ENCODE measurements at regions not wholly inside any gene's neighbourhood (a gene's known extent, or its start where the extent isn't known, plus 50 kb on each side); places are given as distances from the start of the nearest gene placed in this dataset.
"Not testable (repeated sequence)": the region's sequence is repeated elsewhere in the genome, so short reads cannot be mapped to it uniquely, and the experiment has no call there.

GRCh38 chr5:104082754-104083153, 520.2 kb upstream of the NUDT12 start:
- DNase-seq (ENCODE audit: low spot score), result no peak

DNA sequence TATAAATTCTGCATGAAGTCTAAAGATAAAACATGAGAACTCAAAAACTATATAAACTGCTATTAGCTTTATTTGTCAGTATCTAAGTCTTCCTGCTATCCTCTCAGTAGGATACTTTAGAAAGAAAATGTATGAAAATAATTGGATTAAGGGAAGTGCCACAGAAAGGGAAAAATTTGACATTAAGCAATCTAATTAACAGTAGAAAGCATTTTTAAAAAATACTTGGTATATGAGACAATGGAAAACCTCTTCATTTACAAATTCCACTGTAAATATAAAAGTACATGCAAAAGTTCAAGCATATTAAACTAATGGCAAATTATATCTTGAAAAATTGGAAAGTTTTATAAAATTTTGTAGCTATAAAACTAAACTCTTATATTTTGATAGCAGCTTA, 518.6 kb upstream of the NUDT12 start:
- no peak for DNase-seq (ENCODE audit: low spot score)

DNA sequence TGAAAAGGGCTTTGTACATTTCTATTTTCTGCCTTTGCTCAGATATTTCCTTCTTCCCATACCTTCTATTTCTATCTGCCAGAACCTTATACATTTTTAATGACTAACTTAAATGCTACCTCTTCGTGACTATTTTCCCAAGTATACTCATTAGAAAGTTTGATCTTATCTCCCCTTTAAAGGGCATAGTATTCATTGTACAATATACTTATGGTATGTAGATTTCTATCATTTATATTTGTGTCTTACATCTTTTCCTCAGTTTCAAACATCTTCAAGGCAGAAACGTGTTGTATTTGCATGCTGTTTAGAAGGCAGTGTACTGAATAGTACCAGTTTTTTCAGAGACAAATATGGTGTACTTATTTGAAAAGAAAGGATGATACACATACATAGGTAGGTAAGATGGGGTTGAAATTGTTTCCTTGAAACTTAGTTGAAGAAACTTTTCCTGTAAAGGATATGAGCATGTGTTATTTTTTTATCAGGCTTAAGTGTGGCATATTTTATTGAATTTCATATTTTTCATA, 518.1 kb upstream of the NUDT12 start:
- DNase-seq (ENCODE audit: low spot score), result no peak

- DNase-seq (ENCODE audit: low spot score), result not testable (repeated sequence)
Observed at GRCh38 chr5:104079861-104080645, 517.5 kb upstream of the NUDT12 start.

DNA sequence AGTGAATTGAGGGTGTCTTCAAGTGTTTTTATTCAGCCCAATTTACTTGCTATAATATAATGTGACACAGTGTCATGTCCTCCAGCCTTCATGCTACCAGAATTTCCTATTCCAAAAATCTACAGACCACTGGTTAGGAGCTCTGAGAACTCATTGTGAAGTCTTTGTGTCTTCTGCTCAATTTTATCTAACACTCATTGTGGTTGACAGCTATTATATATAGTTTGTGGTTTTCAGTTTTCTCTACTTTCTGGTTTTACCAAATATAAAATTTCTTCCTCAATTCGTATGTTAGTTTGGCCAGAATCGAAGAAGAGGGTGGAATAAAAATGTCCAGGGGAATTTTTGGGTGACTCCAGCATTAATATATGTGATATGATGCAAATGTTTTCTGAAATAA, 509.3 kb upstream of the NUDT12 start:
- no peak for DNase-seq (ENCODE audit: low spot score)

DNA sequence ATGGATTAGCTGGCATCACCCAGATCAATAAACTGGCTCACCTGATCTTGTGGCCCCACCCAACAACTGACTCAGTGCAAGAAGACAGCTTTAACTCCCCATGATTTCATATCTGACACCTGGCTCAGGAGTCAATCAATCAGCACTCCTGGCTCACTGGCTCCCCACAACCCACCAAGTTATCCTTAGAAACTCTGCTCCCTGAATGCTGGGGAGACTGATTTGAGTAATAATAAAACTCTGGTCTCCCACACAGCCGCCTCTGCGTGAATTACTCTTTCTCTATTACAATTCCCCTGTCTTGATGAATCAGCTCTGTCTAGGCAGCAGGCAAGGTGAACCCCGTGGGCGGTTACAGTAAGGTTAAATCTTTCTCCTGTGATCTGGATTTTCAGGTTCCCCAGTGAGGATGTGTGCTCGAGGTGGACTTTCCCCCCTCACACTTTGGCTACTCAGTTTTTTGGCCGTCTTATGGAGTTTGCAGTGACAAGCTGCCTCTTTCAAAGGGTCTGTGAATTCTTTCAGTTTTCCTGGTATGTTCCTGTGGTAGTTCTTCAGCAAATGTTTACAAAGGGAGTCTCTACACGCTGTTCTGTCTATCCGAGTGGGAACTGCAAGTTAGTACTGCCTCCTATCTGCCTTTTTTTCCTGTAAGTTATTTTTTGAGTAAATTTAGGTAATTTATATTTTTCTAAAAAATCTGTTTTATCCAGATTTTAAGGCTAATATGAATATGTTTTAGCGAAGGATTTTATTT, 500.2 kb upstream of the NUDT12 start:
- no peak for DNase-seq (ENCODE audit: low spot score)

DNA sequence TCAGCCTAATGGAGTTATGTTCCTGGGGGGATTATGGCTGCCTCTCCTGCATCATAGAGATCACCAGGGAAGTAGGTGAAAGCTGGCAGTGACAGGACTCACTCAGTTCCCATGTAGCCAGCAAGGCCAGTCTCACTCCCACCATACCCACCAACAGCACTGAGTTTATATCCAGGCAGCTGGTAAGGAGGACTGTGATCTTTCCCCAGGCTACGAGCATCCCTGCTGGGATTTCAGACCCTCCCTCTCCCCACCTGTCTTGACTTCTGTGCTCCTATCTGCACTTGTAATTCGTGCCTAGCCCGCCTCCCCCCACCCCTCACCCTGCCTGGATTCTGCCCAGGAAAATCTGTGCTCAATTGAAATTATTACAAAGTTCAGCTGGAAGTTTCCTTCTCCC, 499.1 kb upstream of the NUDT12 start:
- no peak for DNase-seq (ENCODE audit: low spot score)

GRCh38 chr5:104053353-104053649, 490.7 kb upstream of the NUDT12 start:
- DNase-seq (ENCODE audit: low spot score), result no peak

GRCh38 chr5:104052558-104053352, 490.2 kb upstream of the NUDT12 start:
- no peak for DNase-seq (ENCODE audit: low spot score)

DNA sequence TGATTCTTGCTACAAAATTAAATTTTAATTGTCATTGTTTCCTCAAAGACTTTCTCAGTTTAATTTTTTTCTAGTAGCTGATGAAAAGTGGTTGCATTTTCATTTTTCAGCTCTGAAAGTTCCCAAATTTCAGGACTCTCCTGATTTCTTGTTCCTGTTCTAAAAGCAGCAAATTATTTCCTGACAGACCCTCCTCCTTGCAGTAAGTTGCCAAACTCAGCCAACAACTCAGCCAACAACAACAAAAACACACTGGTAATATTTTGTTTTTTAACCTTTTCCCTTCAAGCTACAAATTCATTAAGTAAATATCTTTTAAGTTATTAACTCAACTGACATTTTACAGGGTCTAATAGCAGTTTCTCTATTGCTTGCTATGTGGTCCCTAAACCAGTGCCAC, 487.8 kb upstream of the NUDT12 start:
- no peak for DNase-seq (ENCODE audit: low spot score)

DNA sequence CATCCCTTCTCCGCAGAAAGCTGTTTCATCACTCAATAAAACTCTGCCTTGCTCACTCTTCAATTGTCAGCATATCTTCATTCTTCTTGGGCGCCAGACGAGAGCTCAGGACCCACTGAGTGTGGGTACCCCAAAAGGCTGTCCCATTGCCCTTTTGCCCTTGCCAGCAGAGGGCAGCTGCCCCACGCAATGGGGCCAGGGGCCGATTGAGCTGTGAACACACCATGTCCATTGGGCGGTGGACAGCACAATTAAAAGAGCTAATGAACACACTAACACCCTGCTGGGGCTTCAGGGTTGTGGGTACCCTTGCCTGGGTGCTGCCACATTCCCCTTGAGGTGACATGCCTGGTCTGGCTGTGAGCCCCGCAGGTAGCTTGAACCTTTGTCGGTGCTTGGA, 487.2 kb upstream of the NUDT12 start:
- no peak for DNase-seq (ENCODE audit: low spot score)

DNA sequence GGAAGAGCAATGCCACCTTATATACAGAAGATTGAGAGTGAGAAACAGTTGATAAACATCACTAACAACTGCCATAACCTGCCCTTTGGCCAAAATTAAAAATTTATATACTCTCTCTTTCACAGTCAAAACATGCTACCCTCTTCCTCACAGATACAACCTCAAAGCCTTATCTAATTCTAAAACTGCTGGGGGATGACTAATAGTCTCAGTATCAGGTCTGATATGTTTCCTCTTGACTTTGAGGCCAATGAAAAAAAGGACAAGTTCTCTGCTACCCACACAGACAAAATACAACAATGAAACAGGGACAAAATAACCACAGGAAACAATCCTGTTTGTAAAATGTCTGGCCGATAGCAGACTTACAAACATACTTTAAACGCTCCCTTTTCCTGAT, 485.6 kb upstream of the NUDT12 start:
- no peak for DNase-seq (ENCODE audit: low spot score)

GRCh38 chr5:104045987-104046386, 483.4 kb upstream of the NUDT12 start:
- DNase-seq (ENCODE audit: low spot score), result no peak

DNA sequence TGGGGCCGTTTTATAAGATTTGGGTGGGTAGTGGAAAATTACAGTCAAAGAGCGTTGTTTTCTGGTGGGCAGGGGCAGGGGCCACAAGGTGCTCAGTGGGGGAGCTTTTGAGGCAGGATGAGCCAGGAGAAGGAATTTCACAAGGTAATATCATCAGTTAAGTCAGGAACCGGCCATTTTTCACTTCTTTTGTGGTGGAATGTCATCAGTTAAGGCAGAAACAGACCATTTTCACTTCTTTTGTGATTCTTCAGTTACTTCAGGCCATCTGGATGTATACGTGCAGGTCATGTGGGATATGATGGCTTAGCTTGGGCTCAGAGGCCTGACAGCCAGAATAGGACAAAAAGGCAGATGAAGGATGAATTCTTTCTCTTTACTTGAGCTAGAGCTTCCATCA, 477.3 kb upstream of the NUDT12 start:
- not testable (repeated sequence) for DNase-seq (ENCODE audit: low spot score)

- not testable (repeated sequence) for DNase-seq (ENCODE audit: low spot score)
Observed at GRCh38 chr5:104037136-104037535, 474.5 kb upstream of the NUDT12 start.

DNA sequence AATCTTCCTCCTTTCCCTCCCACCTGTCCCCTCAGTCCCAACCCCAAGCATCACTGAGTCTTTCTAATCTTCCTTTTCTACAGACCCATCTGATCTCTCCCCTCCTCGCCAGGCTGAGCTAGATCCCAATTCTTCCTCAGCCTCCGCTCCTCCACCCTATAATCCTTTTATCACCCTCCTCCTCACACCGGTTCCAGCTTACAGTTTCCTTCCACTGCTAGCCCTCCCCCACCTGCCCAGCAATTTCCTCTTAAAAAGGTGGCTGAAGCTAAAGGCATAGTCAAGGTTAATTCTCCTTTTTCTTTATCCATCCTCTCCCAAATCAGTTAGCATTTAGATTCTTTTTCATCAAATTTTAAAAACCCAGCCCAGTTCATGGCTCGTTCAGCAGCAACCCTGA, 470.6 kb upstream of the NUDT12 start:
- DNase-seq (ENCODE audit: low spot score), result not testable (repeated sequence)

DNA sequence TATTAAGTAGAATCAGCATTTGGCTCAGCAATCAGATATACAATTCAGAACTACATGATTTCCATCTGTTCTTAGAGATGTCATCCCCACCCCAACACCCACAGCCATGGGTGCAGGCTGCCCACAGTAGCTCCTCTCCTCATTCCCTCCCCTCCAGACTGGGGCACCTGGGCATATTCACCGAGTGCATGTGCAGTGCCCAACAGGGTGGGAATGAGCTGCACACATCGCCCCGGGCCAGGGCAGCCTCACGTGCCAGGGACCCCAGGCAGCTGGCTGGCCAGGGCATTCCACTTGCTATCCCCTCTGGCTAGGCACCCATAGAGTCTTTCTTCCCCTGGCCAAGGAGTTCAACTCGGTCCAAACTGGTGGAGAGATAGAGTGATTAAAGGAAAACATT, 461.9 kb upstream of the NUDT12 start:
- no peak for DNase-seq (ENCODE audit: low spot score)

DNA sequence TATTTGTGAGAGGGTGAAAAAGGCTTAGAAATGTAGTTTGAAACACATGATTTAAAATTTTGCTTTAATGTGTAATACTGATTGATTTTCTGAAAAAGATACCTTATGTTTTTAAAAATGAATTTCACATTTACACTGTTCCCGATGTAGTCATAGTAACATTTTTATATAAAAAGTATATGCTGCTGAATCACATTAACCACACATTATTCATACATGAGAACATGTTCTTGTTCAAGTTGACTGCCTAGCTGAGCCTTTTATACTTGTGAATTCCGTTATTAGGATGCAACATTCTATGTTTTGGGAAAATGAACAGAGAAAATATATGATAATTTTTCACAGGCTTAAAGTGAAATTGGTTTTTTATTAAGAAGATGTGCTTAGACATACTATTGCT, 461.1 kb upstream of the NUDT12 start:
- no peak for DNase-seq (ENCODE audit: low spot score)

GRCh38 chr5:104019956-104020355, 457.4 kb upstream of the NUDT12 start:
- DNase-seq (ENCODE audit: low spot score), result no peak

- DNase-seq (ENCODE audit: low spot score), result no peak
Observed at GRCh38 chr5:104018299-104018698, 455.7 kb upstream of the NUDT12 start.

- no peak for DNase-seq (ENCODE audit: low spot score)
Observed at GRCh38 chr5:104016646-104017045, 454.1 kb upstream of the NUDT12 start.

DNA sequence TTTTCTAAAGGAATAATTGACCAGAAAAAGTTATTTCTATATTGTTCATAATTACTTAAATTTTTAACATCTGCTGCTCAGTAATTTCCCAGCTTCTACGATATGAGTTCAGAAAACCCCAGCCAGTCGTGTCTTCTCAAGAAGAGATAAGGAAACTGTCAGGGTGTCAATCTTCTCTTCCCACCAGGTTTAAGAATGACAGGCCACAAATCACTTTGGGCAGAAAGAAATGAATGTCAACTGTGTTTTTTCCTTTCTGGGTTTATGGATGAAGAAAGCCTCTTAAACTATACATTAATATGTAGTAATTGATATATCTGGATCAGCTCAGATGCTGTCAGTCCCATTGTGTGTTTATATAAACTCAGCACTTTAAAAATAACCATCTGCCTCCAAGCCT, 453.2 kb upstream of the NUDT12 start:
- DNase-seq (ENCODE audit: low spot score), result no peak

DNA sequence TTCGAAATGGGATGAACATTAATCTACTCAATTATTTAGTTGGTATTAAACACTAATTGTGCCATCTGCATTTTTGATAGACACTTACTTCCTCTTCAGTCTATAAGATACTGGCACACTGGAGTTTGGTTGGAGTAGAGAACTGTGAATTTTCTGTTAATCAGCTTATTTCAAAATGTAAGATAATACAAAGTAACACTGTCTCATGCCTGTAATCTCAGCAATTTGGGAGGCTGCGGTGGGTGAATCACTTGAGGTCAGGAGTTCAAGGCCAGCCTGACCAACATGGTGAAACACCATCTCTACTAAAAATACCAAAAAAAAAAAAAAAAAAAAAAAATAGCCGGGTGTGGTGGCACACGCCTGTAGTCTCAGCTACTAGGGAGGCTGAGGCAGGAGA, 440.2 kb upstream of the NUDT12 start:
- DNase-seq (ENCODE audit: low spot score), result not testable (repeated sequence)
